SU-DHL-6 (cell line): ENCODE measurements at regions not wholly inside any gene's neighbourhood (a gene's known extent, or its start where the extent isn't known, plus 50 kb on each side); places are given as distances from the start of the nearest gene placed in this dataset.

Experiments used
- H2AFZ ChIP-seq: fragments of 200-600 bp; sonication (generic); 2 replicates; pipeline ENCODE4 v1.6.1; 2014; ENCODE audit warnings: low read depth, mild to moderate bottlenecking, moderate library complexity, mixed read lengths, antibody characterized with exemption, low read length; ENCODE audit not compliant: severe bottlenecking
- H3F3A ChIP-seq: fragments of 200-600 bp; shearing (Covaris generic); 2 replicates; pipeline ENCODE4 v1.6.0; 2016; ENCODE audit warnings: antibody characterized with exemption, mild to moderate bottlenecking; ENCODE audit not compliant: insufficient read depth
- H3K27ac ChIP-seq: fragments of 200-600 bp; sonication (generic); 2 replicates; pipeline ENCODE4 v1.5.1; 2016; ENCODE audit warnings: low read depth, mild to moderate bottlenecking, low read length, moderate library complexity, mixed read lengths
- H3K27me3 ChIP-seq: fragments of 200-600 bp; sonication (generic), shearing (Covaris generic); 2 replicates; pipeline ENCODE4 v1.6.0; 2014; ENCODE audit warnings: mild to moderate bottlenecking, low read length
- H3K36me3 ChIP-seq: fragments of 200-600 bp; sonication (generic); 2 replicates; pipeline ENCODE4 v1.6.1; 2014; ENCODE audit warnings: mild to moderate bottlenecking, low read length, mixed read lengths
- H3K4me2 ChIP-seq: fragments of 300-600, 200-600 bp; shearing (Covaris generic), sonication (generic); 2 replicates; pipeline ENCODE4 v1.6.0; 2014; ENCODE audit warnings: low read length, low read depth, mild to moderate bottlenecking; ENCODE audit not compliant: poor library complexity, severe bottlenecking
- H3K4me3 ChIP-seq: fragments of 200-600 bp; sonication (generic); 2 replicates; pipeline ENCODE4 v1.5.1; 2014; ENCODE audit warnings: antibody characterized with exemption, low read length, mild to moderate bottlenecking, mixed read lengths; ENCODE audit not compliant: insufficient read depth, poor library complexity, severe bottlenecking
- H3K79me2 ChIP-seq: fragments of 200-600 bp; sonication (generic); 2 replicates; pipeline ENCODE4 v1.6.1; 2014; ENCODE audit warnings: mild to moderate bottlenecking, low read length, moderate library complexity; ENCODE audit not compliant: insufficient read depth
- H3K9ac ChIP-seq: fragments of 200-600 bp; sonication (generic); 2 replicates; pipeline ENCODE4 v1.7.0; 2014; ENCODE audit warnings: mild to moderate bottlenecking, low read length
- H3K9me2 ChIP-seq: fragments of 200-600 bp; sonication (generic); replicated peaks from 2 replicates; pipeline ENCODE4 v1.6.1; 2014; ENCODE audit warnings: low read length; ENCODE audit not compliant: insufficient read depth
- H3K9me3 ChIP-seq: fragments of 200-600 bp; sonication (generic); 2 replicates; pipeline ENCODE4 v1.6.1; 2014; ENCODE audit warnings: low read length, mixed read lengths; ENCODE audit not compliant: insufficient read depth
- H4K20me1 ChIP-seq: fragments of 200-600 bp; sonication (generic); 2 replicates; pipeline ENCODE4 v1.6.1; 2014; ENCODE audit warnings: low read depth, mild to moderate bottlenecking, antibody characterized with exemption, low read length, moderate library complexity, mixed read lengths
- EZH2phosphoT487 ChIP-seq: fragments of 200-600 bp; sonication (generic), shearing (Covaris generic); conservative IDR thresholded peaks from 2 replicates; pipeline ENCODE4 v1.6.1; 2018; ENCODE audit warnings: mild to moderate bottlenecking, antibody characterized with exemption, low read length, moderate library complexity, mixed read lengths
- TF ChIP-seq, protein P1 (sequence below): fragments of 200-600 bp; sonication (generic); IDR thresholded peaks from one replicate; pipeline ENCODE4 v1.5.1; 2017; ENCODE audit warnings: antibody characterized with exemption, mild to moderate bottlenecking, low read length, moderate library complexity; ENCODE audit not compliant: insufficient read depth, poor library complexity, severe bottlenecking

- H3K9me2 ChIP-seq: no peaks in the 10 kb centered on the region
- H3K27me3 ChIP-seq: no peaks in the 10 kb centered on the region
- H3K4me2 ChIP-seq: no peak overlapping the region
- no peaks in the 10 kb centered on the region for H3K9me3 ChIP-seq
- H3K9ac ChIP-seq: no peak overlapping the region
- no peak overlapping the region for H3K27ac ChIP-seq
- H3K79me2 ChIP-seq: no peaks in the 10 kb centered on the region
- no peaks in the 10 kb centered on the region for H3F3A ChIP-seq
- no peaks in the 10 kb centered on the region for H4K20me1 ChIP-seq
- no peaks in the 10 kb centered on the region for H3K36me3 ChIP-seq
- TF ChIP-seq EZH2phosphoT487: no peak
- TF ChIP-seq, protein P1, sequence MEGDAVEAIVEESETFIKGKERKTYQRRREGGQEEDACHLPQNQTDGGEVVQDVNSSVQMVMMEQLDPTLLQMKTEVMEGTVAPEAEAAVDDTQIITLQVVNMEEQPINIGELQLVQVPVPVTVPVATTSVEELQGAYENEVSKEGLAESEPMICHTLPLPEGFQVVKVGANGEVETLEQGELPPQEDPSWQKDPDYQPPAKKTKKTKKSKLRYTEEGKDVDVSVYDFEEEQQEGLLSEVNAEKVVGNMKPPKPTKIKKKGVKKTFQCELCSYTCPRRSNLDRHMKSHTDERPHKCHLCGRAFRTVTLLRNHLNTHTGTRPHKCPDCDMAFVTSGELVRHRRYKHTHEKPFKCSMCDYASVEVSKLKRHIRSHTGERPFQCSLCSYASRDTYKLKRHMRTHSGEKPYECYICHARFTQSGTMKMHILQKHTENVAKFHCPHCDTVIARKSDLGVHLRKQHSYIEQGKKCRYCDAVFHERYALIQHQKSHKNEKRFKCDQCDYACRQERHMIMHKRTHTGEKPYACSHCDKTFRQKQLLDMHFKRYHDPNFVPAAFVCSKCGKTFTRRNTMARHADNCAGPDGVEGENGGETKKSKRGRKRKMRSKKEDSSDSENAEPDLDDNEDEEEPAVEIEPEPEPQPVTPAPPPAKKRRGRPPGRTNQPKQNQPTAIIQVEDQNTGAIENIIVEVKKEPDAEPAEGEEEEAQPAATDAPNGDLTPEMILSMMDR: no peak
- H3K4me3 ChIP-seq: no peak overlapping the region
- no peak overlapping the region for H2AFZ ChIP-seq
Observed at GRCh38 chr6:99036672-99037071, 88.9 kb upstream of the FBXL4 start.

GRCh38 chr6:99032396-99032795 lies 84.7 kb upstream of the FBXL4 start:
- H3K27me3 ChIP-seq: no peaks in the 10 kb centered on the region
- H3K4me3 ChIP-seq: no peak overlapping the region
- H3K4me2 ChIP-seq: no peak overlapping the region
- H3K9me3 ChIP-seq: no peaks in the 10 kb centered on the region
- H3K9me2 ChIP-seq: no peaks in the 10 kb centered on the region
- H3K27ac ChIP-seq: no peak overlapping the region
- H3K79me2 ChIP-seq: no peaks in the 10 kb centered on the region
- H3K36me3 ChIP-seq: no peaks in the 10 kb centered on the region
- H4K20me1 ChIP-seq: no peaks in the 10 kb centered on the region
- H3K9ac ChIP-seq: no peak overlapping the region
- H2AFZ ChIP-seq: no peak overlapping the region
- H3F3A ChIP-seq: no peaks in the 10 kb centered on the region
- TF ChIP-seq EZH2phosphoT487: no peak
- TF ChIP-seq, protein P1: no peak

GRCh38 chr6:99031957-99032356 lies 84.2 kb upstream of the FBXL4 start:
- Histone ChIP-seq H3K9ac (no peak overlapping the region), H2AFZ (no peak overlapping the region), H3K4me2 (no peak overlapping the region), H3K9me2 (no peaks in the 10 kb centered on the region), H3K79me2 (no peaks in the 10 kb centered on the region), H3K27me3 (no peaks in the 10 kb centered on the region), H3K36me3 (no peaks in the 10 kb centered on the region), H3F3A (no peaks in the 10 kb centered on the region), H3K4me3 (no peak overlapping the region), H3K27ac (no peak overlapping the region), H3K9me3 (no peaks in the 10 kb centered on the region), H4K20me1 (no peaks in the 10 kb centered on the region)
- no peak for TF ChIP-seq EZH2phosphoT487
- TF ChIP-seq, protein P1: no peak

DNA sequence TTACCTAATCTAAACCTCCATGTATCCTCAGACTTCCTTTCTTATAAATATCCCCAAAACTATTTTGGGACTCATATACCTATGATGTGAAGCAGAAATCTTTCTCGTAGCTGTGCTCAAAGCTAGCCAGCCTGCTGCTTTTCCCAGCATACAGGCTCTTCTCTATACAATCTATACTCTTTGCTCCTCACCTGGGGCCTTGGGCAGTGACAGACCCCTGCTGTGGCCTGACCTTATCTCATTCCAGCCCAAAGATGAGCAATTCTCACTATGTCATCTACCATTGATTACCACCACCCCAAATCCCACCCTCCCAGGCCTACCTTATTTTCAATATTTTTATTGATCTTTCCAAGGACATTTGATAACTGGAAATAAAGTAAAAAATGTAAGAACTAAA lies 83.2 kb upstream of the FBXL4 start:
- TF ChIP-seq, protein P1: no peak
- no peak for TF ChIP-seq EZH2phosphoT487

More for the DNA sequence above, 83.2 kb upstream of the FBXL4 start:
- H3K4me3 ChIP-seq: no peak overlapping the region
- H3K9me3 ChIP-seq: peaks cover 4% of the 10 kb centered on the region; the same call in 1 of the 2 replicates
- no peaks in the 10 kb centered on the region for H3K27me3 ChIP-seq
- H3K9me2 ChIP-seq: no peaks in the 10 kb centered on the region
- no peak overlapping the region for H3K27ac ChIP-seq
- no peak overlapping the region for H3K9ac ChIP-seq
- no peak overlapping the region for H3K4me2 ChIP-seq
- H3F3A ChIP-seq: no peaks in the 10 kb centered on the region
- no peak overlapping the region for H2AFZ ChIP-seq
- no peaks in the 10 kb centered on the region for H3K79me2 ChIP-seq
- H3K36me3 ChIP-seq: no peaks in the 10 kb centered on the region
- H4K20me1 ChIP-seq: no peaks in the 10 kb centered on the region
